Epithelial cell of prostate (primary cell): ENCODE measurements at regions not wholly inside any gene's neighbourhood (a gene's known extent, or its start where the extent isn't known, plus 50 kb on each side); places are given as distances from the start of the nearest gene placed in this dataset.
A peak's percentile ranks its signal among the peaks of the same experiment; 100 is the strongest.

ENCODE experiments used
- DNase-seq: peaks from one replicate; pipeline ENCODE4 v3.0.0-alpha.2; 2011; ENCODE audit warnings: low read depth, low spot score
- H3K27ac ChIP-seq: fragments of 450-650 bp; 2 replicates; pipeline ENCODE4 v1.5.1; 2017; ENCODE audit warnings: mild to moderate bottlenecking

GRCh38 chr2:234670052-234670451, 173.2 kb upstream of the ARL4C start:
- DNase-seq: no peak
- H3K27ac ChIP-seq: peak overlapping the region; percentile 42

GRCh38 chr2:234669621-234670020, 172.7 kb upstream of the ARL4C start:
- no peak for DNase-seq
- H3K27ac ChIP-seq: peak overlapping the region; percentile 42

- no peak overlapping the region for H3K27ac ChIP-seq
- DNase-seq: no peak
Measured at GRCh38 chr2:234669001-234669400, 172.1 kb upstream of the ARL4C start.

- H3K27ac ChIP-seq: no peak overlapping the region
- no peak for DNase-seq
Measured at GRCh38 chr2:234666911-234667310, 170.0 kb upstream of the ARL4C start.

DNA sequence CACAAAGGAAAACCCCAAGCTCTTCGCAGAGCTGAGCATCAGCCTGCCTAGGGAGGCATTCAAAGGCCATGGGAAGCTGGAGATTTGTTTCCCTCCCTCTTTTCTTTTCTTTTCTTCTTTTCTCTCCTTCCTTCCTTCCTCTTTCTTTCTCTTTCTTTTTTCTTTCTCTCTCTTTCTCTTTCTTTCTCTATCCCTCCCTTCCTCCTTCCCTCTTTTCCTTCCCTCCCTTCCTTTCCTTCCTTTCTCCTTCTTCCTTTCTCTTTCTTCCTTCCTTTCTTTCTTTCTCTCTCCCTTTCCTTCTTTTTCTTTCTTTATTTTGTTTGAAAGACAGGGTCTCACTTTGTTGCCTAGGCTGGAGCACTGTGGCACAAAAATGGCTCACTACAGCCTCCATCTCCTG, 168.4 kb upstream of the ARL4C start:
- no peak for DNase-seq
- H3K27ac ChIP-seq: no peak overlapping the region

DNA sequence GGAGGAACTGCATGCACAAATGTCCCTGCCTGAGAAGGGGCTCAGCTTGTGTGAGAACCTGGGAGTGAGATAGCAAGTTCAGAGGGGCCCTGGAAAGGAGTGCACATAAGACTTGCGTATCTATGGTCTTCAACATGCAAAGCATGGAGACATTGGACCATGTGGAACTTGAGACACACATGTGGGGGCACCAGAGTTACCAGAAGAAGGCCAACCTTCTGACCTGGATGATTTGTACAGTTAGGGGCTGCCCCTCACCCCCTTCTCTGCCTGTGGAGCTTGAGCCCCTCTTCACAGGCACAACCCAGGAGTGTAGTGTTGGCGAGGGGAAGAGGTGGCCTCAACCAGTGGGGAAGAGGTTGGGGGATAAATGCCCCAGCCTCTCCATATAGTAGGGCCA, 165.0 kb upstream of the ARL4C start:
- no peak overlapping the region for H3K27ac ChIP-seq
- no peak for DNase-seq

DNA sequence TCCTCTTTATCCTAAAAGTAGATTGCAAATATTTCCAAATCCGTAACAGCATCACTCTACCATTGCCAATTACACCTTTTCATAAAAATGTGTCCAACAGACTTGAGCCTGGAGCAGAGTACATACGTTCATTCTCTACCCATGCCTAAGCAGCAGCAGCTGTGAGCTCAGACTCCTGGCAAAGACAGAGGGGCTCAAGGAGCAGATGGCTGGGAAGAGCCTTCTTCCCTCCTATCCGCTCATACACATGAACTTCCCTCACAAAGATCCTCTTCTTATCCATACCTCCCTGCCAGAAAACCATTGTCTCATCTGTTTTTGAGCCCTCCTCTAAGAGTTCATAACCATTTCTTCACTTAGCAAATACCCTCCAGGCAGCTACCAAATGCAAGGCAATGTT, 164.3 kb upstream of the ARL4C start:
- no peak overlapping the region for H3K27ac ChIP-seq
- DNase-seq: no peak

DNA sequence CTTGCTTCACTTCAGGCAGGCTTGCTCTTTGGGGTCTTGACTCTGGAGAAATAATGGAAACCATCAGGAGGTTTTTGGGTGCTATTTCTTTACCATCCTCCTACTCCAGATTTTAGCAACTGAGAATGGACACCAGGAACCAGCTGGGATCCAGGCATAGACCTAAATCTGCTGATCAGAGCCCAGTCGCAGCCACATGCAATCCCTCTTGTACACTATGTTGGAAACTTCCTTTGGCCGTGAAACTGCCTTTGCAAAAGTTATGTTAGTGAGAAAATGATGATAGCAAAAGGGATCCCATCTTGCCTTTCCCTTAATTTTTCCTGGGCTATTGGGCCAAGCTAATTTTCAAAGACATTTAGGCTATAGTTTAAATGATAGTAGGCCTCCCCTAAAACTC, 158.8 kb upstream of the ARL4C start:
- DNase-seq: no peak
- H3K27ac ChIP-seq: no peak overlapping the region

GRCh38 chr2:234650911-234651310, 154.0 kb upstream of the ARL4C start:
- DNase-seq: no peak
- no peak overlapping the region for H3K27ac ChIP-seq

DNA sequence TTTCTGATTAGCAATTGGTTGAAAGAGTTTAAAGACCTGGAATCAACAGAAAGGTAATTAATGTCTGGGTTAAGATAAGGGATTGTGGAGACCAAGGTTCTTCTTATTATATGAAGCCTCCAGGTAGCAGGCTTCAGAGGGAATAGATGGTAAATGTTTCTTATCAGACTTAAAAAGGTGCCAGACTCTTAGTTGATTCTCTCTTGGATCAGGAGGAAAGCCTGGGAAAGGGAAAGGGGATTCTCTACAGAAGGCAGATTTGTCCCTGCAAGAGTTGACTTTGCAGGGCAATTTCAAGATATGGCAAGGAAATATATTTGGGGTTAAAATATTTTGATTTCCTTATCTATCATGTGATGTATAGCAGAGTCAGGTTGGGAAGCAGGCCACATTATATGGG, 153.1 kb upstream of the ARL4C start:
- no peak for DNase-seq
- no peak overlapping the region for H3K27ac ChIP-seq

GRCh38 chr2:234643407-234643806, 146.5 kb upstream of the ARL4C start:
- DNase-seq: no peak
- H3K27ac ChIP-seq: no peak overlapping the region

DNA sequence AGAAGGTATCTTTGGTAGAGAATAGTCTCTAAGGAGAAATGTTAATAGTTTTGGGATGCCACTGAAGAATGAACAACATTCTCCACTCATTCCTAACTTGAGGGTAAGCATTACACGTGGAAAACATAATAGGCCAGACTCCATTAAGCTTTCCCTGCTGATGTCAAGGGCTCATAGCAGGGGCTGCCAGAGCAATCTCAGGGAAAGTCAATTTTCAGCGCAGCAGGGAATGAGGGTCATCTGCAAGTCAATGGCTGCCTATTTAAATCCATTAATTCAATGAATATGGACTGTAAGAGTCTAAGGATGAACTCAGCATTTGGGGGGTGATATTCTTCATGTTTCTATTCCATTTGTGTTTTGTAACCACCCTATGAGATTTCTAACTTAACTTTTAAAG, 144.2 kb upstream of the ARL4C start:
- no peak overlapping the region for H3K27ac ChIP-seq
- no peak for DNase-seq

DNA sequence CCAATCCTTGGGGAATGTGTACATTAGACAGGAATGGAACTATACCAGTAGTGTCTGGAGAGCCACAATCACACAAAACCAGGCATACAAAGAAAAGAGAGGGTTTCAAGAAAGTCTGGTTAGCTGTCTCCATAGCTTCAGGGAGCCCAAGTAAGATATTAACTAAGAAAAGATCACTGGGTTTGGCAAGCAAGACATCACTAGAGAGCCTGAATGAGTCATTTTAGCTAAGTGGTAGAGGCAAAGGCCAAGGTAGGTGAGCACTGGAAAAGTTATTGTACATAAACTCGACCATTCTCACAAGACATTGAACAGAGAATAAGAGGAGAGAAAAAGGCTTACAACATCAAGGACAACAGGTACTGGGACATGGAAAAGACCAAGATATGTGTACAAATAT, 143.8 kb upstream of the ARL4C start:
- no peak for DNase-seq
- H3K27ac ChIP-seq: no peak overlapping the region

GRCh38 chr2:234638966-234639365, 142.1 kb upstream of the ARL4C start:
- no peak for DNase-seq
- H3K27ac ChIP-seq: no peak overlapping the region

DNA sequence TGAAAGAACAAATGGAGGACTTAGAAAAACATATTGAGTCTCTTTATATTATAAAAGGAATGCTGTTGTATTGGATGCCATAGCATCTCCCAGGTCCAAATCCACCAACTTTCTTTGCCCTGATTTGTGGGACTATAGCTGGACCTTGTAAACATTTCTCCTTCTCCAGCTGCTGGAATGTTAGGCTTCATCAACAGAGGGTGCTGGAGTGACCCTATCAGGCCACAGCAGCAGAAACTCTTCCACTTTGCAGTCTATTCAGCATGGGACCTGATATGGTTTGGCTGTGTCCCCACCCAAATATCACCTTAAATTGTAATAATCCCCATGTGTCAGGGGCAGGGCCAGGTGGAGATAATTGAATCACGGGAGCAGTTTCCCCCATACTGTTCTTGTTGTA, 138.4 kb upstream of the ARL4C start:
- H3K27ac ChIP-seq: no peak overlapping the region

GRCh38 chr2:234633581-234634230, 136.8 kb upstream of the ARL4C start:
- peak overlapping the region; percentile 16 for H3K27ac ChIP-seq
- DNase-seq: peak; percentile 52

More for the DNA sequence above, 138.4 kb upstream of the ARL4C start:
- DNase-seq: no peak

DNA sequence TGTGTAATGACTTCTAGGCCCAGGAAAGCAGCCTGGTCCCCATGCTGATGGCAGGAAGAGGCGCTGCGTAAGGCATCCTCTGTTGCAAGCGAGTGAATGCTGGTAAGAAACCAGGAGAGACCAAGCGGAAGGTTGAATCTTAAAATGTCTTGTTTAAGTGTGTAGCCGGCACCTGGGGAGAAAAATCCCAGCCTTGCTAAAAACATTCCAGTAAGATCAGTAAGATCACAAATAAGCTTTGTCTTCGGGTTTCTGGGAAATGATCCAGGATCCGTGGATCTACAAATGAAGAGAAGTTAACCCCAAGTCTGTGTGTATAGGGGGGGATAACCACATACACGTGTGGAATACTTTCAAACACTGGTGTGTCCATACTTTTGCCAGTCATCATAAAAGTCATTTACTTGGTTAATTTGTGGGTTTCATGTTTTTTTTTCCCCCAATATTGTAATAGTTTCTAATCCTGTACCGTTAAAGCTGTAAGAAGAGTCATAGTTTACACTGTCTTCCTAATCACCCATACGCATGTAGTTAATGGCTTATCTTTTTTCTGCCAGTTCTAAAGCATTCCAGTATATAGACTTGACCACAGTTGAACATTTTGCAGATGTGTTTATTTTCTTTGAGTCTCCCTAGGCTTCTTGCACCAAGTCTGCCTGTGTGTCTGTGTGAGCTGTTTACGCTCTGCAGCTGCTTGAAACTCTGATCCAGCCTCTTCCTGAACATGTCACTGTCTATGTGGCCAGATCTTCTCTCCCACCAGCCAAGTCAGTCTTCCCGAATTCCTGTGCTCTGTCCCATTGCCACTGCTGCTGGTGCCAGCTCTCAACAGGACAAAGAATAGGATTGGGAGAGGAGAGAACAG, 135.9 kb upstream of the ARL4C start:
- no peak for DNase-seq

DNA sequence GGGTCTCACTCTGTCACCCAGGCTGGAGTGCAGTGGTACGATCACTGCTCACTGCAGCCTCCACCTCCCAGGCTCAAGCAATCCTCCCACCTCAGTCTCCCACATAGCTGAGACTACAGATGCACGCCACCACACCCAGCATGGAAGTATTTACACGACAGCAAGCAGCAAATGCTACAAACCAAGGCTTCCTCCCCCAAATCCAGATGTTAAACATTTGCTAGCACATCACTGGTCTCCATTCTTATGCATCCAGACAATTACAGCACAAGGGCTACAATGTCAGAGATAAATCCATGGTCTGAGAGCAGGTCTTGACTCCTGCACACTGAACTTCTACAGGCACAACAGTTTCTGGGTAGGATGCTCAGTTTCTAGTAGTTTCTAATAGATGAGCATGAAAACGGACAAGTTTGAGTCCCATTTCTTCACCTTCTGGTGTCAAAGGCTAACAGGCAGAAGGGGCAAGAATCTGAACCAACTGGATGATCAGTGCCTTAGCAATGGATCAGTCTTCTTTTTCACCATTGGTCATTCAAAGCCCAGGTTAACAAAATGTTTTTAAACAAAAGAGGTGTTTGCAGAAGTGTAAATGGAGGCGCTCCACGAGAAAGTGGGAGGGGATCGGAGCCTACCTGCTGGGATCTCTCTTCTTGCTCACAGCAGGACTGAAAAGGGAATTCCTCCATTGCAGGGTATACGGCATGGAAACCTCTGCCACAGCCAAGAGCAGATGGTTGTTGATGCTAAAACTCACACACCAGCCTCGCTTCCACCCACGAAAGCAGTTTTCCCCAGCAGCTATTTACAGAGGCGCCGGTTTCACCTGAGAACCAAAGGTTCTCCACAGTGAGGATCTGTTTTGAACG, 135.0 kb upstream of the ARL4C start:
- DNase-seq: no peak
- no peak overlapping the region for H3K27ac ChIP-seq

More for the DNA sequence above, 135.9 kb upstream of the ARL4C start:
- H3K27ac ChIP-seq: no peak overlapping the region

- no peak for DNase-seq
Measured at GRCh38 chr2:234630801-234631261, 133.9 kb upstream of the ARL4C start.

GRCh38 chr2:234629596-234629995, 132.7 kb upstream of the ARL4C start:
- no peak overlapping the region for H3K27ac ChIP-seq
- DNase-seq: no peak

More at GRCh38 chr2:234630801-234631261, 133.9 kb upstream of the ARL4C start:
- no peak overlapping the region for H3K27ac ChIP-seq

- no peak for DNase-seq
Measured at GRCh38 chr2:234628953-234629352, 132.1 kb upstream of the ARL4C start.

More at GRCh38 chr2:234628953-234629352, 132.1 kb upstream of the ARL4C start:
- H3K27ac ChIP-seq: no peak overlapping the region
